H1 (cell line): ENCODE measurements at regions not wholly inside any gene's neighbourhood (a gene's known extent, or its start where the extent isn't known, plus 50 kb on each side); places are given as distances from the start of the nearest gene placed in this dataset.

Experiments used
- ASH2L ChIP-seq: fragments of 200-600, 300-600 bp; sonication (generic); IDR thresholded peaks from one replicate; pipeline ENCODE4 v1.7.1; 2017; ENCODE audit warnings: low read length
- FOSL1 ChIP-seq: IDR thresholded peaks from 2 replicates; pipeline ENCODE4 v1.6.1; 2011; ENCODE audit warnings: mild to moderate bottlenecking, low read depth, low read length, moderate library complexity; ENCODE audit not compliant: insufficient read depth
- HDAC2 ChIP-seq, 2 experiments: fragments of 300-600 bp in 1 of 2; sonication (generic) in 1 of 2; IDR thresholded peaks; 2 replicates each; pipeline ENCODE4 v1.6.1; 2011 to 2012; ENCODE audit warnings: low read depth in 2 of 2, low read length in 2 of 2, mild to moderate bottlenecking in 2 of 2, moderate library complexity in 2 of 2, borderline replicate concordance in 1 of 2, inconsistent platforms in 1 of 2
- JUND ChIP-seq: IDR thresholded peaks from 2 replicates; pipeline ENCODE4 v1.6.1; 2011; ENCODE audit warnings: mild to moderate bottlenecking, improper control_type of control experiment, low read length
- MAX ChIP-seq: IDR thresholded peaks from 2 replicates; pipeline ENCODE4 v1.6.1; 2012; ENCODE audit warnings: inconsistent platforms
- POLR2A ChIP-seq, 2 experiments: IDR thresholded peaks; 1 replicate in 1 of 2; 2 replicates in 1 of 2; pipeline ENCODE4 v1.6.1; 2011; ENCODE audit warnings: low read depth in 2 of 2, low read length in 2 of 2, mild to moderate bottlenecking in 2 of 2; ENCODE audit errors: control extremely low read depth in 1 of 2
- POLR2AphosphoS5 ChIP-seq: IDR thresholded peaks from 2 replicates; pipeline ENCODE4 v1.6.1; 2011; ENCODE audit warnings: low read depth, low read length

DNA sequence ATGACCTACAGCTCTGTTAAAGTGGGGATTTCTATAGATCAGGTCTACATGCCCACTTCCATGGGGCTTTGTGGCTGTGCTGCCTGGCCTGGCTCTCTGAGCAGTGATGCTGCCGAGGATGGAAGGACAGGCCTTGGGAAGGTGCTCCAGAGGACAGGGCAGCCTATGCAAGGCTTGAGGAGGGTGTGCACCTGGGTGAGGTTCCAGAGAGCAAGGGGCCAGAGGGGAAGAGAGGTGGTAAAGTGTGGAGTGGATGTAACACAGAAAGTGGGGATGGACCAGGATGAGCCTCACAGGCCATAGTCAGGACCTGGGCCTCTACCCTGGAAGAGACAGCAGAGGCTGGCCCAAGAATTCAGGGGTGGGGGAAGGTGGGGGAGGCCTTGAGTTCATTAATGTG, 826.4 kb downstream of the DCDC2C start:
- TF ChIP-seq FOSL1: no peak
- no peak for TF ChIP-seq POLR2AphosphoS5
- no peak for TF ChIP-seq ASH2L
- TF ChIP-seq HDAC2 (IDR thresholded peaks at IDR 0.05; ENCODE audit: borderline replicate concordance in 1 of 2, low read depth in 2 of 2, low read length in 2 of 2): no peak
- TF ChIP-seq JUND: no peak
- TF ChIP-seq POLR2A (IDR thresholded peaks at IDR 0.05; ENCODE audit: control extremely low read depth in 1 of 2, low read depth in 2 of 2, low read length in 2 of 2): no peak
- no peak for TF ChIP-seq MAX
